B cell (primary cell): ENCODE measurements at regions not wholly inside any gene's neighbourhood (a gene's known extent, or its start where the extent isn't known, plus 50 kb on each side); places are given as distances from the start of the nearest gene placed in this dataset.

Experiments used
- EZH2 ChIP-seq: IDR thresholded peaks from 2 replicates; pipeline ENCODE4 v1.6.1; 2012; ENCODE audit warnings: borderline replicate concordance, low read depth, mild to moderate bottlenecking, moderate library complexity, low read length; ENCODE audit not compliant: insufficient read depth, poor library complexity, severe bottlenecking
- TF ChIP-seq, protein P1 (sequence below): fragments of 200-600 bp; IDR thresholded peaks from one replicate; pipeline ENCODE4 v1.8.0; 2022; ENCODE audit warnings: antibody characterized with exemption, mild to moderate bottlenecking

DNA sequence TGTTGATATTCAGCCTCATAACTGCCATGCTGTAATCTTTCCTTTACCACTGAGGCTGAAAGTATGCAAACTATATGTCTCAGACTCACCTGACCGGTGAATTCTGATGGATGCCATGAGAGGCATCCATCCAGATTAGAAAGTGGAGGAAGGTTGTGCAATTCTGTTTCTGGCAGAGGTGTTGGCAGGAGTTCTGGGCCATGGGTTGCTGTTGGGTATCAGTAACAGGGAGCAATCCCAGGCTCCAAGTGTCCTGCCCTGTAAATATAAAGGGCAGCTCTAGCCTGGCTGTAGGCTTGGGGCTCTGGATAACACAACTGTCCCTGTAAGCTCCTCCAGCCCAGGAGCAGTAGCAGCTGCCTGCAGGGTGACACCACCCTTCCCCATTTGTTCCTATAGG, 77.4 kb upstream of the ABCC4 start:
- TF ChIP-seq, protein P1, sequence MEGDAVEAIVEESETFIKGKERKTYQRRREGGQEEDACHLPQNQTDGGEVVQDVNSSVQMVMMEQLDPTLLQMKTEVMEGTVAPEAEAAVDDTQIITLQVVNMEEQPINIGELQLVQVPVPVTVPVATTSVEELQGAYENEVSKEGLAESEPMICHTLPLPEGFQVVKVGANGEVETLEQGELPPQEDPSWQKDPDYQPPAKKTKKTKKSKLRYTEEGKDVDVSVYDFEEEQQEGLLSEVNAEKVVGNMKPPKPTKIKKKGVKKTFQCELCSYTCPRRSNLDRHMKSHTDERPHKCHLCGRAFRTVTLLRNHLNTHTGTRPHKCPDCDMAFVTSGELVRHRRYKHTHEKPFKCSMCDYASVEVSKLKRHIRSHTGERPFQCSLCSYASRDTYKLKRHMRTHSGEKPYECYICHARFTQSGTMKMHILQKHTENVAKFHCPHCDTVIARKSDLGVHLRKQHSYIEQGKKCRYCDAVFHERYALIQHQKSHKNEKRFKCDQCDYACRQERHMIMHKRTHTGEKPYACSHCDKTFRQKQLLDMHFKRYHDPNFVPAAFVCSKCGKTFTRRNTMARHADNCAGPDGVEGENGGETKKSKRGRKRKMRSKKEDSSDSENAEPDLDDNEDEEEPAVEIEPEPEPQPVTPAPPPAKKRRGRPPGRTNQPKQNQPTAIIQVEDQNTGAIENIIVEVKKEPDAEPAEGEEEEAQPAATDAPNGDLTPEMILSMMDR, result no peak
- TF ChIP-seq EZH2, result no peak
